Stimulated activated naive CD8-positive, alpha-beta T cell treated with anti-CD3 and anti-CD28 coated beads, Interleukin-15, Interleukin-2, amounts not matched to agents 100 ng/mL and 50 ng/mL, for 24 hours (primary cell): ENCODE measurements at regions not wholly inside any gene's neighbourhood (a gene's known extent, or its start where the extent isn't known, plus 50 kb on each side); places are given as distances from the start of the nearest gene placed in this dataset.
"Not testable (repeated sequence)": the region's sequence is repeated elsewhere in the genome, so short reads cannot be mapped to it uniquely, and the experiment has no call there.

Experiments used
- H3K27ac Mint-ChIP-seq: one replicate; pipeline ENCODE4 v1.8.0; 2021; ENCODE audit warnings: mild to moderate bottlenecking, mixed read lengths
- H3K27me3 Mint-ChIP-seq: one replicate; pipeline ENCODE4 v1.8.0; 2021; ENCODE audit warnings: mixed read lengths
- H3K36me3 Mint-ChIP-seq: one replicate; pipeline ENCODE4 v1.8.0; 2021; ENCODE audit warnings: low read depth, mixed read lengths
- H3K4me1 Mint-ChIP-seq: one replicate; pipeline ENCODE4 v1.8.0; 2021; ENCODE audit warnings: low read depth, mixed read lengths
- H3K4me3 Mint-ChIP-seq: one replicate; pipeline ENCODE4 v1.8.0; 2021; ENCODE audit warnings: mild to moderate bottlenecking, mixed read lengths
- H3K9me3 Mint-ChIP-seq: one replicate; pipeline ENCODE4 v1.8.0; 2021; ENCODE audit warnings: mixed read lengths

- Mint-ChIP-seq H3K27me3 (peaks cover 53% of the 10 kb centered on the region), H3K9me3 (no peaks in the 10 kb centered on the region), H3K4me3 (no peak overlapping the region)
These were observed 142.8 kb downstream of the NECTIN1 start for GRCh38 chr11:119586181-119586580.

GRCh38 chr11:119585043-119585781 is 143.8 kb downstream of the NECTIN1 start:
- no peak overlapping the region for H3K27ac Mint-ChIP-seq
- peak overlapping the region; percentile 51 for H3K4me3 Mint-ChIP-seq
- H3K9me3 Mint-ChIP-seq: no peaks in the 10 kb centered on the region
- peaks cover 57% of the 10 kb centered on the region for H3K27me3 Mint-ChIP-seq
- peaks cover 9% of the 10 kb centered on the region for H3K4me1 Mint-ChIP-seq
- H3K36me3 Mint-ChIP-seq: no peaks in the 10 kb centered on the region

More at GRCh38 chr11:119586181-119586580, 142.8 kb downstream of the NECTIN1 start:
- Mint-ChIP-seq H3K36me3 (no peaks in the 10 kb centered on the region), H3K4me1 (peaks cover 12% of the 10 kb centered on the region), H3K27ac (no peak overlapping the region)

GRCh38 chr11:119584193-119585042 is 144.6 kb downstream of the NECTIN1 start:
- H3K27me3 Mint-ChIP-seq: peaks cover 54% of the 10 kb centered on the region
- peaks cover 9% of the 10 kb centered on the region for H3K4me1 Mint-ChIP-seq
- H3K36me3 Mint-ChIP-seq: no peaks in the 10 kb centered on the region
- peak overlapping the region; percentile 51 for H3K4me3 Mint-ChIP-seq
- no peaks in the 10 kb centered on the region for H3K9me3 Mint-ChIP-seq
- H3K27ac Mint-ChIP-seq: no peak overlapping the region

GRCh38 chr11:119583585-119583984 is 145.4 kb downstream of the NECTIN1 start:
- Mint-ChIP-seq H3K4me3 (no peak overlapping the region), H3K27ac (no peak overlapping the region), H3K27me3 (peaks cover 49% of the 10 kb centered on the region), H3K4me1 (peaks cover 9% of the 10 kb centered on the region), H3K36me3 (no peaks in the 10 kb centered on the region), H3K9me3 (no peaks in the 10 kb centered on the region)

GRCh38 chr11:119581396-119581795 is 147.6 kb downstream of the NECTIN1 start:
- not testable (repeated sequence) for H3K9me3 Mint-ChIP-seq, H3K4me1 Mint-ChIP-seq, H3K36me3 Mint-ChIP-seq, H3K27ac Mint-ChIP-seq, H3K4me3 Mint-ChIP-seq
- peaks cover 41% of the 10 kb centered on the region for H3K27me3 Mint-ChIP-seq

- no peak overlapping the region for H3K27ac Mint-ChIP-seq
- H3K27me3 Mint-ChIP-seq: peaks cover 34% of the 10 kb centered on the region
These were observed 148.2 kb downstream of the NECTIN1 start for GRCh38 chr11:119580751-119581150.

GRCh38 chr11:119580081-119580480 is 148.9 kb downstream of the NECTIN1 start:
- Mint-ChIP-seq H3K9me3 (no peaks in the 10 kb centered on the region), H3K4me1 (peaks cover 9% of the 10 kb centered on the region), H3K36me3 (no peaks in the 10 kb centered on the region), H3K27me3 (peaks cover 33% of the 10 kb centered on the region), H3K27ac (no peak overlapping the region), H3K4me3 (no peak overlapping the region)

More at GRCh38 chr11:119580751-119581150, 148.2 kb downstream of the NECTIN1 start:
- no peak overlapping the region for H3K4me3 Mint-ChIP-seq
- no peaks in the 10 kb centered on the region for H3K36me3 Mint-ChIP-seq
- no peaks in the 10 kb centered on the region for H3K9me3 Mint-ChIP-seq
- peaks cover 9% of the 10 kb centered on the region for H3K4me1 Mint-ChIP-seq

- Mint-ChIP-seq H3K4me1 (peaks cover 4% of the 10 kb centered on the region), H3K4me3 (no peak overlapping the region), H3K9me3 (no peaks in the 10 kb centered on the region), H3K27me3 (peaks cover 21% of the 10 kb centered on the region), H3K27ac (no peak overlapping the region), H3K36me3 (no peaks in the 10 kb centered on the region)
These were observed 150.3 kb downstream of the NECTIN1 start for GRCh38 chr11:119578521-119579191.

GRCh38 chr11:119573858-119574257 is 150.9 kb upstream of the THY1 start:
- Mint-ChIP-seq H3K36me3 (no peaks in the 10 kb centered on the region), H3K4me3 (no peak overlapping the region), H3K27me3 (no peaks in the 10 kb centered on the region), H3K27ac (no peak overlapping the region), H3K4me1 (peaks cover 6% of the 10 kb centered on the region), H3K9me3 (no peaks in the 10 kb centered on the region)

GRCh38 chr11:119572481-119573424 is 149.8 kb upstream of the THY1 start:
- peaks cover 6% of the 10 kb centered on the region for H3K4me1 Mint-ChIP-seq
- no peaks in the 10 kb centered on the region for H3K9me3 Mint-ChIP-seq
- no peaks in the 10 kb centered on the region for H3K27me3 Mint-ChIP-seq
- H3K36me3 Mint-ChIP-seq: no peaks in the 10 kb centered on the region
- H3K27ac Mint-ChIP-seq: no peak overlapping the region
- no peak overlapping the region for H3K4me3 Mint-ChIP-seq

GRCh38 chr11:119571311-119571710 is 148.3 kb upstream of the THY1 start:
- Mint-ChIP-seq H3K27me3 (no peaks in the 10 kb centered on the region), H3K27ac (no peak overlapping the region), H3K9me3 (no peaks in the 10 kb centered on the region), H3K36me3 (no peaks in the 10 kb centered on the region), H3K4me1 (peaks cover 6% of the 10 kb centered on the region), H3K4me3 (no peak overlapping the region)

GRCh38 chr11:119567688-119568582 is 145.0 kb upstream of the THY1 start:
- H3K27me3 Mint-ChIP-seq: peaks cover 10% of the 10 kb centered on the region
- no peaks in the 10 kb centered on the region for H3K36me3 Mint-ChIP-seq
- no peaks in the 10 kb centered on the region for H3K4me1 Mint-ChIP-seq
- no peak overlapping the region for H3K27ac Mint-ChIP-seq
- H3K4me3 Mint-ChIP-seq: no peak overlapping the region
- H3K9me3 Mint-ChIP-seq: peaks cover 3% of the 10 kb centered on the region

GRCh38 chr11:119566319-119566718 is 143.3 kb upstream of the THY1 start:
- Mint-ChIP-seq H3K27me3 (peaks cover 21% of the 10 kb centered on the region), H3K27ac (no peak overlapping the region), H3K9me3 (peaks cover 3% of the 10 kb centered on the region), H3K4me3 (no peak overlapping the region), H3K36me3 (no peaks in the 10 kb centered on the region), H3K4me1 (no peaks in the 10 kb centered on the region)
